B cell (primary cell): ENCODE measurements at regions not wholly inside any gene's neighbourhood (a gene's known extent, or its start where the extent isn't known, plus 50 kb on each side); places are given as distances from the start of the nearest gene placed in this dataset.

Source experiments
- CTCF ChIP-seq: fragments of 200-600 bp; IDR thresholded peaks from one replicate; pipeline ENCODE4 v1.8.0; 2022; ENCODE audit warnings: antibody characterized with exemption, mild to moderate bottlenecking
- EZH2 ChIP-seq: IDR thresholded peaks from 2 replicates; pipeline ENCODE4 v1.6.1; 2012; ENCODE audit warnings: borderline replicate concordance, low read depth, mild to moderate bottlenecking, moderate library complexity, low read length; ENCODE audit not compliant: insufficient read depth, poor library complexity, severe bottlenecking

- TF ChIP-seq CTCF: no peak
- TF ChIP-seq EZH2: no peak
Observed at GRCh38 chr6:109309917-109310316, 72.3 kb downstream of the CD164 start.
